ENCODE measurements at regions not wholly inside any gene's neighbourhood (a gene's known extent, or its start where the extent isn't known, plus 50 kb on each side); places are given as distances from the start of the nearest gene placed in this dataset.

GRCh38 chr1:60287536-60287935, 214.0 kb upstream of the C1orf87 start:
- no peak for ATAC-seq
- no peak overlapping the region for H3K27ac Mint-ChIP-seq
- TF ChIP-seq NR1H2 (CRISPR knock-in tag; IDR thresholded peaks at IDR 0.05), result no peak
- no peak for TF ChIP-seq ZNF425 (CRISPR knock-in tag; conservative IDR thresholded peaks at IDR 0.05)
- no peak for TF ChIP-seq NR3C1 (CRISPR knock-in tag; conservative IDR thresholded peaks at IDR 0.05; ENCODE audit: low read depth)
- TF ChIP-seq OVOL2 (CRISPR knock-in tag; IDR thresholded peaks at IDR 0.05; ENCODE audit: borderline replicate concordance), result no peak
- no peak for TF ChIP-seq TEAD4 (CRISPR knock-in tag; IDR thresholded peaks at IDR 0.05)
- TF ChIP-seq E2F4 (CRISPR knock-in tag; IDR thresholded peaks at IDR 0.05; ENCODE audit: borderline replicate concordance, low read depth), result no peak
- no peak for TF ChIP-seq ZNF263 (CRISPR knock-in tag; IDR thresholded peaks at IDR 0.05; ENCODE audit: low read depth)
- no peak for TF ChIP-seq PRDM15 (CRISPR knock-in tag; IDR thresholded peaks at IDR 0.05)
- TF ChIP-seq ZNF416 (CRISPR knock-in tag; IDR thresholded peaks at IDR 0.05), result no peak
- TF ChIP-seq ZNF121 (CRISPR knock-in tag; IDR thresholded peaks at IDR 0.05), result no peak
- no peak for TF ChIP-seq ZNF219 (CRISPR knock-in tag; IDR thresholded peaks at IDR 0.05; ENCODE audit: borderline replicate concordance)
- no peak for TF ChIP-seq RORB (CRISPR knock-in tag; IDR thresholded peaks at IDR 0.05)
- no peak for TF ChIP-seq JUN (CRISPR knock-in tag; IDR thresholded peaks at IDR 0.05)
- no peak for TF ChIP-seq ZNF232 (CRISPR knock-in tag; IDR thresholded peaks at IDR 0.05)
- no peak for TF ChIP-seq CDX4 (CRISPR knock-in tag; IDR thresholded peaks at IDR 0.05; ENCODE audit: borderline replicate concordance)
- TF ChIP-seq AFF4 (CRISPR knock-in tag; IDR thresholded peaks at IDR 0.05; ENCODE audit: borderline replicate concordance), result no peak
- no peak for TF ChIP-seq CTCF (IDR thresholded peaks at IDR 0.05)
- TF ChIP-seq CBFB (CRISPR knock-in tag; IDR thresholded peaks at IDR 0.05; ENCODE audit: low read depth), result no peak
- no peaks in the 10 kb centered on the region for H3K36me3 Mint-ChIP-seq
- no peaks in the 10 kb centered on the region for H3K4me1 Mint-ChIP-seq
- no peak for DNase-seq (ENCODE audit: low spot score)
- ChIA-PET CTCF (no interaction called here), POLR2A (no interaction called here)
- H3K4me3 Mint-ChIP-seq, result no peak overlapping the region
- H3K9me3 Mint-ChIP-seq, result no peaks in the 10 kb centered on the region; the same call in 1 of the 2 replicates
- H3K27me3 Mint-ChIP-seq (ENCODE audit: low read depth), result no peaks in the 10 kb centered on the region
